Amniotic epithelial cell (primary cell): ENCODE measurements at regions not wholly inside any gene's neighbourhood (a gene's known extent, or its start where the extent isn't known, plus 50 kb on each side); places are given as distances from the start of the nearest gene placed in this dataset.

ENCODE experiments used
- DNase-seq: peaks from one replicate; pipeline ENCODE4 v3.0.0-alpha.2; 2010; ENCODE audit warnings: low read depth

- DNase-seq = no peak
Observed at GRCh38 chr3:115470254-115470653, 153.1 kb upstream of the GAP43 start.

DNA sequence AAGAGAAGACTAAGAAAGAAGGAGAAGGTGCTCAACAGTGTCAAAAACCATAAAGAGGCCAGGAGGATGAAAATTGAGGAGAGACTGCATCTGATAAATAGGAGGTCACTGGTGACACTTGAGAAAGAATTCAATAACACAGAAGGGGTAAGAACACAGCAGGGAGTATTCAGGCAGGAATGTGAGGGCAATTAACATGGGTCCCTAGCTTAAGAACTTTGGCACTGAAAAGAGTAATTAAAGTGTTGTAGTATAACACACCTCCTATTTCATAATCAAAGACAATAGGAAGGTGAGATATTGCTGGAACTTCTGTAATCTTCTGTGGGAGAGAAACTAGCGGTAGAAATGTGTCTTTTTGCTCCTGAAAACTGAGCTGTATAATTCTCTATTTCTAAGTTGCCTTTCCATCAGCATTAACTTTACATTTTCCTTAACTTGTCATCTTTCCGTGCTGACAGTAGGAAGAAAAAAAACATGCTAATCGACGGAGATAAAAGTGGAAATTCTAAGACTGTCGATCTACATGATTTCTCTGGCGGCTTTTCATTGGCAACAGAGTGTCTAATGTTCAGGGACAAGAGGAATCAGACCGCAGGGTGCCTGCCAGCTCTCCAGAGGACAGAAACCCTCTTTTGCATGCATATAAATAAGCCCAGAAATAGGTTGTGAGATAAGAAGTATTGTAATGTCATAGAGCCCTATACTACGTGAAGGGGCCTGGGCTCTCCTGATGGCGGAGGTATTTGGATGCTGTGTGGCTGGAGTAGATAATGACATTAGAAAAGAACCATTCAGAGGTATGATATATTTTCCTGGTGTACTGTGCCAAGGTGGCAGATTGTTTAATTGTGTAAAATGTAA, 147.9 kb upstream of the GAP43 start:
- DNase-seq = no peak

GRCh38 chr3:115476472-115476871, 146.8 kb upstream of the GAP43 start:
- no peak for DNase-seq

GRCh38 chr3:115478359-115478758, 145.0 kb upstream of the GAP43 start:
- DNase-seq = no peak

- DNase-seq = no peak
Observed at GRCh38 chr3:115486880-115487279, 136.4 kb upstream of the GAP43 start.

DNA sequence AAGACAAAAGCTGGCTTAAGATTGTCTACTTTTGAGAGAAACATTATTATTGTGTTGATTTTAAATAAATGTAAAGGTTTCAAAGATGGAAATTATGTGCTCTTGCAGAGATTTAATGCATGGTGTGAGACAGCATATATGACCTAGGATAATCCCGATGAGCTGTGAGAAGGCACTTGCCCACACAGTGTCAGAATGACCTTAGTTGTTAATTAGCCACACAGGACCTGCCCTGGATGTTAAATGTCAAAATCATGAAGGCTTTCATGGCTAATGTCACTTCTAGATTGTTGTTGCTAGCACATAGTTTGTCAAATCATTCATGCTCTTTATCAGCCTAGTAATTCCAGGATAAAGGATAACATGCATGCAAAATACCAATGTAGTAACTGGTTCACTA, 135.3 kb upstream of the GAP43 start:
- DNase-seq = no peak

DNA sequence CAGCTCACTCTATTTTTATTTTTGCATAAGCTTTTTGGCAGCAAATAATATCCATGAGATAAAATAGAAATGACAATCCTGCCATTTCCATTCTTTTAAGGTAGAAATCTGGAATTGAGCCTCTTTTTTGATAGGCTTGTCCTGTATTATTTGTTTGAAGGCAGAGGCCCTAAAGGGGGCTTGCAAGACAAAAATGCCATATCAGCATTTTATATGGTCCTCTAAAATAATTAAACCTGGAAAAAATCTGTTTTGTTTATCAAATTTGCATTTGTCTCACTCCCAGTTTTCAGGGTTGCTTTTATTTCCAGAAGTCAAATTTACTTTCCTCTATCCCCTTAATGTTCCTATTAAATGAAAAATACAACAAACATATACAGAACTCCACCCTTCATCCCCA, 134.9 kb upstream of the GAP43 start:
- no peak for DNase-seq

GRCh38 chr3:115494826-115495225, 128.5 kb upstream of the GAP43 start:
- DNase-seq = no peak

GRCh38 chr3:115498421-115498820, 124.9 kb upstream of the GAP43 start:
- DNase-seq = peak; percentile 61

GRCh38 chr3:115498898-115499297, 124.4 kb upstream of the GAP43 start:
- DNase-seq = peak; percentile 12

DNA sequence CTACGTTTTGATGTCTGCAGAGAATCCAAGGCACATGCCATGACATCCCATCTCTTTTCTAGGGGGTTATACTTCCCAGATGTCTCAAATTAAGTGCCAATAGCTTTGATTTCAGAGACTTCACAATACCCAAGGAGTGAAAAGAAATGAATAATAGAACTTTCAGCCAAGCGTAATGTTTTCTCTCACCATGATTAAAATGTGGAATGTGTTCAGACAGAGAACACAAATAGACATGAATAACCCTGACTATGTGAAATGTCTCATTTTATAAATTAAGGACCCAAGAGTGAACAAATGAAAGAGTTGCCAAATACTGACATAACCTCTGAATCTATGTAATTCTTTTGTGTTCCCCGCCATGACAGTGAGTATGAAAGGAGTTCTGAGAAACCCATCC, 123.6 kb upstream of the GAP43 start:
- DNase-seq = no peak

DNA sequence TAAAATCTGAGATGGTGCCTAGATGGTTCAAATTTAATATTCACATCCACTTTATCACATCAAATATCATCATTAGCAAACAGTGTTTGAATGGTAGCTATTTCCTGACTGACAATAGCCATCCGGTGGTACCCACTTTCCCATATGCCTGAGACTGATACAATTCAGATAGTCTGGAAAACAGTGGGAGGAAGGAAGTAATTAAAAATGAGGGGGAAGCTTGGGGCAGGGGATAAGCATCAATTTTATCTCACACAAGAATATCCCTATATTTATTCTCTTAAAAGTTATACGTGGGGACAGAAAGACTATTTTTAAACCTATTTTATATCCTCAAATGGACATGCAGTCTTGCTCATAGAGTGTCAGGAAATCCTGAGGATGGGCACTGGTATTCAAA, 122.5 kb upstream of the GAP43 start:
- no peak for DNase-seq

DNA sequence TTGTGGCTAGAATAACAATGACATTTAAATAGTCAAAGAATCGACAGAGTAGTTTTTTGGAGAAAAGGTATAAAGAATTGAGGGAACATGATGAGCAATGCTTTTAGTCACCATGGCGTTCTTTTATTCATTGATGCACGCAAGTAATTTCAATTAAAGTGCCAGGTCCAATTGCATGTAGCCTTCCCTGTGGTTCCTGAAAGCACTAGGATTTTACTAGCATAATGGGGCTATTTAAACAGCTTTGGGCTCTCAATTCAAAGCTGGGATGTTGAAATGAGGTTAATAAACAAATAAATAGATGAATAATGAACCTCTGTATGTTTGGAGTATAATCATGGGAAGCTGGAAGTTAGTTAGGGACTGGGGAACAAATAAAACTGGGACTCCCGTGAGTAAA, 121.2 kb upstream of the GAP43 start:
- DNase-seq = no peak

GRCh38 chr3:115503394-115503793, 119.9 kb upstream of the GAP43 start:
- no peak for DNase-seq

DNA sequence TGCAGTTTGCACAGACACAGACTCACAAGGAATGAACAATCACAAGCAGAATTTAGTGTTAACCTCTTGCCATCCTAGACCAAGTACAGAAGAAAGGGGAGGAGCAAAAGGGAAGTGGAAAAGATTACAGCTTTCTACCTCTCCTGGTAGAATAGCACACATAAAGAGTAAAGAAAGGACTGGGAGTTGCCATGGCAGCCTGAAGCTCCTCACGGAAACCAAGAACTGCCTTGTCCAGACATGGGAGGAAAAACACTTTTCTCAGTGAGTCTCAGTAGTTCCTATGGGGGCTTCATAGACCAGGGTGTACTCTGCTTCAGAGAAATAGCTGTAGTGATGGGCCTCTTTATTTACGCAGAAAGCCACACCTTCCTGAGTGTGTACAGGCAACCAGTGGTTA, 114.7 kb upstream of the GAP43 start:
- DNase-seq = no peak

DNA sequence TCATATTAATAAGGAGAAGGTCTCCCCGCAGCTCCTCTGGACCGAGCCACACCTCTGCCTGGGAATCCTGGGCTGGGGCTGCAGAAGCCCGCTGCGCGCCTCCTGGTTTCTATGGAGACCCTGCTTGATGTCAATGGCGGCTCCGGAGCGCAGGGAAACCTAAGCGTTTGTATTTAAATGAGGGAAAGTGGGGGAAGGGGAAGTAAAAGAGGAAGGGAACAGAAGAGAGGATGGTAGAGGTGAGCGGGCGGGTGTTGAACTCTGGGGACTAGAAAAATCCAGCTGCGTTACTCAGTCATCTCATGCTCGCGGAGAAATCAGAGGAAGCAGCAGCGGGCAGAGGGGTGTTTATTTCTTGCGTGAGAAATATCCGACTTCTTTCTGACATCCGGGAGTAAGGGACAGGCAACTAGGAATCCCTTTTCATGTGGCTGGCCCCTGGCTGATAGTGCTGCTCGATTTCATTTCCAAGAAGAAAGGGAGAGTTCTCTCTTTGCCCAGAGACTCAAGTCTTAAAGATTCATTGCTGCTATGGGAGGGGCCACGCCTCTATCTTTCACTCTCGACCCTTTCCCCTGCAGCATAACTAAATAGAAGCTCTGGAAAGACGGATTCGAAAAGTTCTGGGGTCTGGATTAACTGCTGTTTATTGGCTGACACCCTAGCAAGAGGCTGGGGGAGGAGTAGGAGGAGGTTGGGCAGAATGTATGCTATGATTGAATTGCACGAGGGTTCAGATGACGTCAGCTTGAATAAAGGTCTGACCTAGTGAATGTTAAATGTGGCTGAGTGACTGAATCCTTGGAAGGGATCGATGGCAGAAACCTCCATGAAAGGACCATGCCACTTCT, 110.5 kb upstream of the GAP43 start:
- DNase-seq = peak; percentile 62

- DNase-seq = peak; percentile 58
Observed at GRCh38 chr3:115513416-115513800, 109.9 kb upstream of the GAP43 start.

DNA sequence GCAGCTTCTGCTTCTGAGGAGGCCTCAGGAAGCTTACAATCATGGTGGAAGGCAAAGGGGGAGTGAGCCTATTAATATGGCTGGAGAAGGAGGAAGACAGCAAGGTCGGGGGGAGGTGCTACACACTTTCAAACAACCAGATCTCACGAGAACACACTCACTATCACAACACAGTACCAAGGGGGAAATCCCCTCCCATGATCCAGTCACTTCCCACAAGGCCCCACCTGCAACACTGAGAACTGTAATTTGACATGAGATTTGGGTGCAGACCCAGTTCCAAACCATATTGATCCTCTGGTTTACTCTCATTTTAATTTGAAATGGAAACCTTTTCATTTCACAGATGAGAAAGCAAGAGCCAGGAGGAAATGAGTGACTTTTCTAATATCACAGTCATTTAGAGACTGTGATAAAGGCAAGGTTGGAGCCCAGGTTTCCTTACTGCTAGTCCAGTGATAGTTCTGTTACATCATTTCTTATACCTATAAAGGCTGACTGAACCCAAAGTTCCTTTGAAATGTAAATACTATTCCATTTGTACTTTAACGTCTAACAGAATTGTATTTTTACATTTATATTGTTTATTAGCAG, 105.8 kb upstream of the GAP43 start:
- DNase-seq = no peak

DNA sequence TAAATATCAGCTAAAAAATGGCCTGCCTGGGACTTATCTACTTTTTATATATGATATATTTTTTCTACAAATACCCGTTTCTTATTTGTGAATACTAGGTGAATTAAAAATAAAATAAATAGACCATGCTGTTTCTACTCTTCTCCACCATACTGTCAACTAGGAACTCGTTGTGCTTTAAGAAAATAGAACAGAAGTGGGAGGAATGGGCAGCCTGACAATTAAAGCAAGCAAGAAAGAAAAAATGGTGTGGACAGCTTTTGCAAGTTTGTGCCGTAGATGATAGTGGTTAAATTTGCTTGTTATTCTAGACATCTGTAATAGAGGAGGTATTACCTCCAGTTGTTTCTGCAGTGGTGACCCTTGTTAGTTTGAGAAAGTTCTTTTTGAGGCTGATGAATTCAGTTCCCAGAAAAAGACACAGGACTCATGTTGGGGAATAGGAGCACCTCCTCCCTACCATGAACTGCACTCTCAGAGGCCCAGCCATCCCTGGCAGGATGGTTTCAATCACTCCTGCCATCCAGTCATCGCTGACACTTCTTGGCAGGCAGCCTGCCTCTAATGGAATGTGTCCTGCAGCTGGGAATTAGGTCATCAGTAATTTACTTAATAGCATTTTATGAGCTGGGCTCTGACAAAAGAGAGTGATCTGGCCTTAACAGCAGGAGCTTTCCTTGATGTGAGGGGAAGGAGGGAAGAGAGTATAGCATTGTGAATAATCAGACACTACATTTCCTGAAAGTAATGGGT, 105.0 kb upstream of the GAP43 start:
- peak; percentile 91 for DNase-seq

- DNase-seq = no peak
Observed at GRCh38 chr3:115520241-115520640, 103.1 kb upstream of the GAP43 start.

DNA sequence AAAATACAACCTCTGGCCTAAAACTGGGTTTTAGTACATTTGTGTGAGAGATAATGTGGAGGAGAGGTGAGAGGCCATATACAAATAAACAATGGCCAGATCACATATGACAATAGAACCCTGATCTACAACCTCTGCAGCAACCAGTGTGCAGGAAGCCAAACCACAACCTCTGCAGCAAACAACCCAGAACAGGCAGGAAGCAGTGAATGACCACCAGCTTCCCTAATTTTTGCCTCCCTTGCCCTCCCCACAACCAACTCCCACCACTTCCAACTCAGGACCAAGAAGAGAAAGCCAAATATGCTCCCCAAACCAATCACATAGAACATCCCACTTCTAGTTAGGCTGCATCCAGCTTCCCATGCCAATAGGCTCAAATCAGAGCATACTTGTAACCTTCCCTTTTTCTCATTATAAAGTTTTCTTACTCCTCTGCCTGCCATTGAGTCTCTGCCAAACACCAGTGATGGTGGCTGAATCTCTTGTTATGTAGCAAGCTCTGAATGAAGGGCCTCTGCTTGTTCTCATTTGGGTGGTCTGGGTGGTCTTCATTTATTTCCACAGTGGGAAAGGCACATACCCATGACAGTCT, 102.6 kb upstream of the GAP43 start:
- DNase-seq = no peak

DNA sequence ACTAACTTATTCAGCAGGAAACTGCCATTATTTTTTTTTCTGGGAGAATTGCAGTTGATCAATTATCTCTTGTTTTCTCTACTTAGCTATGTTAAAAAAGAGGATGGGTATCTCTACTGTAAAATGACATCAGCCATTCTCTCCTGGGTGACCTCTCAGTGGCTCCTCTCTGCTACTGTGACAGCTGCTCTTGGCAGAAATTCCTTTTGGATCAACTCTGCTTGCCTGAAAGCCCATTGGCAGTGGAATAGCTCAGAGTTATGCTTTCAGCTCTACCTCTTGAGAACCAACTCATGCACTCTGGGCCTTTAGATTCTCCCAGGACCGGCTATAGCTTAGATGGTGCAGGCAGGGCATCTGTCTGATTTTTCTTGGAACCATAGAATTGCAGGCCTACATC, 99.9 kb upstream of the GAP43 start:
- no peak for DNase-seq
